GM21619 (cell line): ENCODE measurements at regions not wholly inside any gene's neighbourhood (a gene's known extent, or its start where the extent isn't known, plus 50 kb on each side); places are given as distances from the start of the nearest gene placed in this dataset.

ENCODE experiments used
- ATAC-seq: cut with Tn5 transposase; IDR thresholded peaks from one replicate; pipeline ENCODE4 v1.9.1; 2021; ENCODE audit not compliant: unreplicated experiment

DNA sequence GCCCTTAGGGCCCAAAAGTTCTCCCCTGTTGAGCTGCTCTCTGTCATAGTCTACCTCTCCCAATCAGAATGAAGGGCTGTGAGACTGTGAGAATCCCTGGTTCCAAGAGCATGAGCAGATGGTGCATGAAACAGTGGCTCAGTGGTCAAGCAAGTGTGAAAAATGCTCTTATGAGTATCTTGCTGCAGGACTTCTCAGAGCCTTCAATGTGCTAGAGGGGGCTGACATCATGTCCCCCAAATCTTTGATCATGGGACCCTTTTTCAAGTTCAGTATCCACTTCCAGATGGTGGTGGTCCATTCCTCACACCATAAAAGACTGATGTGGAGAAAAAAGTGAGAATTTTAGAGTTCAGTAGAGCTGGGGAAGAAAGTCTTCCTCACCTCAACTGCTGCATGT, 265.3 kb upstream of the HABP2 start:
- ATAC-seq: no peak

DNA sequence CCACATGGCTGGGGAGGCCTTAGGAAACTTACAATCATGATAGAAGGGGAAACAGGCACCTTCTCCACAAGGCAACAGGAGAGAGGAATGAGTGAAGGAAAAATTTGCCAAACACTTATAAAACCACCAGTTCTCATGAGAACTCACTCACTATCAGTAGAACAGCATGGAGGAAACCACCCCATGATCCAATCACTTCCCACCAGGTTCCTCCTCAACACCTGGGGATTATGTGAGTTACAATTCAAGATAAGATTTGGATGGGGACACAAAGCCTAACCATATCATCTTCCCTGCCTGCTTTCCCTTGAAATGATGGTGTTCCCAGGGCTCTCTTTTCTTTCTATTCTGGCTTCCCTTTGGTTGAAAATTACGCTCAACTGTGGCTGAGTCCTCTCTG, 262.7 kb upstream of the HABP2 start:
- no peak for ATAC-seq

- ATAC-seq: no peak
These were observed 261.4 kb upstream of the HABP2 start for GRCh38 chr10:113291413-113291812.

GRCh38 chr10:113292086-113292485, 260.8 kb upstream of the HABP2 start:
- ATAC-seq: no peak

DNA sequence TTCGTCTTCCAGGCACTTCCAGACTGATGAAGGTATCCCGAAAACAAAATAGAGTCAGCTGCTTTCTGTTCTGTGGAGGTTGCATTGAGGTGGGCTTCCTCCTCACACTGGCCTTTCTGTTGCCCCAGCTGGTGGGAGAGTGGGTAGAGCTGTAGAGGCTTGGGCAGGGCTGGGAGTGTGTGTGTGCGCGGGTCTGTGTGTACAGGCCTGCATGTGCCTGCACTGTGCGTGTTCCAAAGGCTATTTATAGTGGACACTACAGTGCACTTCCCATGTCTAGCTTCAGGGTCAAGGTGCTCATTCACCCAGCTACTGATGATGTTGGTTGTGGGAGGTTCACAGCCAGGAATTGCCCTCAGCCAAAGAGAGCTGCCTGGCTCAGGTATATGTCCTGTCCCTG, 260.1 kb upstream of the HABP2 start:
- ATAC-seq: no peak

DNA sequence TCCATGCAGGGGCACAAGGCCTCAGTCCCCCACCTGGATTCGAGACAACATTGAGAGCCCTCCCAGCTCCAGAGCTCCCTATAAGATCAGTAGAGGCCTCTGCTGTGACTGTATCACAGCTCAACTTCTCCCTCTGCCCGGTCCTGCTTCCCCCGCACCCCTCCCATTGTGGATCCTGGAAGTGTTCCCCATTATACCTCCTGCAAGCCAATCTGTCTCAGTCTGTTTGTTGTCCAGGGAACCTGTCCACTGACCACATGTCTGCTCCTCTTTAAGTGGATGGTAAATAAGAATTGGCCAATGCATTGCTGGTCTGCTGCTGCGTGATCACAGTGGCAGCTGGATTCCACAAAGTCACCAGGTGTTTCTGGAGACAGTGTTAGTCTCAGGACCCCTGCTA, 259.7 kb upstream of the HABP2 start:
- no peak for ATAC-seq

- no peak for ATAC-seq
These were observed 258.0 kb upstream of the HABP2 start for GRCh38 chr10:113294868-113295267.

GRCh38 chr10:113297226-113297625, 255.6 kb upstream of the HABP2 start:
- no peak for ATAC-seq

GRCh38 chr10:113298616-113299015, 254.2 kb upstream of the HABP2 start:
- ATAC-seq: no peak

GRCh38 chr10:113300201-113300600, 252.7 kb upstream of the HABP2 start:
- no peak for ATAC-seq

- ATAC-seq: no peak
These were observed 252.2 kb upstream of the HABP2 start for GRCh38 chr10:113300617-113301016.

- no peak for ATAC-seq
These were observed 251.4 kb upstream of the HABP2 start for GRCh38 chr10:113301342-113301984.

DNA sequence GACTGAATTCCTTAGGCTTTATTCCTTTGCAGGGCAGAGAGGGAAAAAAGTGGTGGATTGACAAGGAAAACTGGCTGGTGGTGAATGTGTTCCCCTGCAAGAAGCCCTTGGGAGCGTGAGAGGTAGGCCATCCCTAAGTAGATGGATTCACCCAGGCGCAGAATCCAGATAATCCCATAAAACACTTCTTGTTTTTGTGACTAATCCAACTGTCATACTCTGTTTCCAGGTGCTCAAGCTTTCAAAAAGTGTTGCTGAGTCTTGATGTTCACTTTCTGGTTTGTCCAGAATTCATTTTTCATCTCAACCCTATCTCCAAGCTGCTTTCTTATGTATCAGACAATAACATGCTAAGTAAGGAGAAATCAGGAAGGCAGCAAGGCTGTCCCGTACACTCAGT, 250.8 kb upstream of the HABP2 start:
- ATAC-seq: no peak

DNA sequence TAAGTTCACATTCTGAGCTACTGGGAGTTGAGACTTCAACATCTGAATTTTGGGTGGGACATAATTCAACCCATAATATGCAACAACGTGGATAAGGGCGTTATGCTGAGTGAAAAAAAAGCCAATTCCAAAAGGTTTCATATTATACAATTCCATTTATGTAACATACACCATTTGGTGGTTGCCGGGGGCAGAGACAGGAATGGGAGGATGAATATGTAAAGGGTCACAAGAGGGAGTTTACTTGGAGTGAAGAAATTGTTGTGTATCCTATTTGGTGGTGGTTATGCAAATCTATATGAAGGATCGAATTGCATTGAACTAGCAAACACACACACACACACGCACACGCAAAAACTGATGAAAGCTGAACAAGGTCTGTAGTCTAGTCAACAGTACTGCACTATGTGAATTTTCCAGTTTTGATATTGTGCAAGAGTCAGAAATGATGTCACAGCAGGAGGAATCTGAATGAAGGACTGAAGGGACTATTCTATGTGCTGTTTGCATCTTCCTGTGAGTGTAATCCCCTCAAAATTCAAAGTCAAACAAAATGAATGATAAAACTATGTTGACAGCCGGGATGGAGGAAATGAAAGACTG, 249.2 kb upstream of the HABP2 start:
- no peak for ATAC-seq

- ATAC-seq: no peak
These were observed 248.1 kb upstream of the HABP2 start for GRCh38 chr10:113304726-113305125.

DNA sequence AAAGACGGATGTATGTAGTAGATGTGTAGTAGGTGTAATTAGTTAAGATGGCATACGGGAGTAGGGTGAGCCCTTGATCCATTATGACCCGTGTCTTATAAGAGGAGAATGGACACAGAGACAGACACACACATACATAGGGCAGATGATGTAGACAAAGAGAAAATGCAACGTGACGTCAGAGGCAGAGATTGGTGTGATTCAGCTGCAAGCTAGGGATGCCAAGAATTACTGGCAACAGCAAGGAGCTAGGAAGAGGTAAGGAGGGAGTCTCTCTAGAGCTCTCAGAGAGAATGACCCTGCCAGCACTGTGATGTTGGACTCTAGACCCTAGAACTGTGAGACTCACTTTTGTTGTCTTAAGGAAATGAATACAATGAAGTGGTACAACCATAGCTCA, 247.0 kb upstream of the HABP2 start:
- no peak for ATAC-seq

- no peak for ATAC-seq
These were observed 243.1 kb upstream of the HABP2 start for GRCh38 chr10:113309791-113310190.

- ATAC-seq: no peak
These were observed 242.5 kb upstream of the HABP2 start for GRCh38 chr10:113310347-113310746.

GRCh38 chr10:113313048-113313602, 239.7 kb upstream of the HABP2 start:
- ATAC-seq: no peak

- no peak for ATAC-seq
These were observed 239.1 kb upstream of the HABP2 start for GRCh38 chr10:113313722-113314121.

DNA sequence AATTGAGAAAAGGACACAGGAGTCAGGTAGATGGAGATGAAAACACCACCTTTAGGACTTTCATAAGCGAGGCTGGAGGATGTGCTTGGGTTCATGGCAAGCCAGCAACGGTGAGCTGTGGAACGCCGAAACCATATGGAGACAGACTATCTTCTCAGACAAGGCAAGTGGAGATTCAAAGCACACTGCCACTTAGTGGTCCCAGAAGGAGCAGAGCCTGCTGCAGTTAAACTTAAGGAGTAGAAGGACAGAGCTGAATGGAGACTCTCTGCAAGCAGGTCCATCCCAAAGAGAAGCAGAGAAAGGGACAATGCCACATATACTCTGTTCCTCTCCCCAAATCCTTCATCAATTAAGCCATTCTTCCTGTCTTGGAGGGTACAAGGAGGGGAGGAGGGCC, 236.3 kb upstream of the HABP2 start:
- no peak for ATAC-seq

GRCh38 chr10:113317489-113317888, 235.4 kb upstream of the HABP2 start:
- no peak for ATAC-seq

GRCh38 chr10:113319479-113319878, 233.4 kb upstream of the HABP2 start:
- no peak for ATAC-seq
